HEK293 (cell line): ENCODE measurements at regions not wholly inside any gene's neighbourhood (a gene's known extent, or its start where the extent isn't known, plus 50 kb on each side); places are given as distances from the start of the nearest gene placed in this dataset.
A peak's percentile ranks its signal among the peaks of the same experiment; 100 is the strongest.

ENCODE experiments used
- CTCF ChIA-PET: fragments of 350-600 bp; formaldehyde crosslinking; extraction: SDS; loops from one replicate; lab custom pipeline; 2021; ENCODE audit warnings: antibody characterized with exemption; lab: Yijun Ruan, JAX
- POLR2A ChIA-PET: fragments of 300-600 bp; formaldehyde crosslinking; extraction: SDS; loops from one replicate; lab custom pipeline; 2020; ENCODE audit warnings: antibody characterized with exemption, inconsistent platforms; lab: Yijun Ruan, JAX
- H3K27ac ChIP-seq: fragments of 200-500 bp; sonication (Bioruptor generic); 2 replicates; pipeline ENCODE4 v1.5.1; 2014; ENCODE audit warnings: low read depth, low read length, control low read depth, inconsistent platforms; ENCODE audit errors: extremely low read depth
- H3K36me3 ChIP-seq, 2 experiments: fragments of 200-500 bp in 1 of 2; sonication (Bioruptor generic) in 1 of 2; 1 replicate in 1 of 2; 2 replicates in 1 of 2; pipeline ENCODE4 v1.5.1; 2014 to 2017; ENCODE audit warnings: inconsistent platforms in 2 of 2, low read length in 2 of 2; ENCODE audit not compliant: control insufficient read depth in 2 of 2, insufficient read depth in 1 of 2
- H3K4me1 ChIP-seq: fragments of 200-500 bp; sonication (Bioruptor generic); 2 replicates; pipeline ENCODE4 v1.5.1; 2014; ENCODE audit warnings: mild to moderate bottlenecking, low read length, inconsistent platforms; ENCODE audit not compliant: control insufficient read depth, insufficient read depth
- H3K4me3 ChIP-seq: 2 replicates; pipeline ENCODE4 v1.5.1; 2011; ENCODE audit warnings: low read depth, mild to moderate bottlenecking, control low read depth, low read length, moderate library complexity
- H3K9me3 ChIP-seq: fragments of 200-500 bp; sonication (Bioruptor generic); 2 replicates; pipeline ENCODE4 v1.5.1; 2014; ENCODE audit warnings: low read depth, low read length, inconsistent platforms; ENCODE audit not compliant: control insufficient read depth, insufficient read depth
- IKZF3 ChIP-seq: fragments of 450-650 bp; IDR thresholded peaks from 2 replicates; pipeline ENCODE4 v1.5.0; 2018; ENCODE audit warnings: missing biosample characterization, mild to moderate bottlenecking, missing genetic modification characterization, moderate library complexity
- PATZ1 ChIP-seq: fragments of 450-650 bp; formaldehyde crosslinking; IDR thresholded peaks from 2 replicates; pipeline ENCODE4 v1.5.1; 2016; ENCODE audit warnings: missing biosample characterization, missing genetic modification characterization
- PRDM10 ChIP-seq: fragments of 450-650 bp; formaldehyde crosslinking; IDR thresholded peaks from 2 replicates; pipeline ENCODE4 v1.5.1; 2016; ENCODE audit warnings: missing biosample characterization, missing genetic modification characterization
- SP2 ChIP-seq: fragments of 450-650 bp; formaldehyde crosslinking; IDR thresholded peaks from 2 replicates; pipeline ENCODE4 v1.5.1; 2016; ENCODE audit warnings: missing biosample characterization, missing genetic modification characterization
- SP3 ChIP-seq: fragments of 450-650 bp; formaldehyde crosslinking; IDR thresholded peaks from 2 replicates; pipeline ENCODE4 v1.5.1; 2016; ENCODE audit warnings: missing biosample characterization, missing genetic modification characterization
- ZBTB20 ChIP-seq: fragments of 450-650 bp; formaldehyde crosslinking; IDR thresholded peaks from 2 replicates; pipeline ENCODE4 v1.5.1; 2016; ENCODE audit warnings: missing biosample characterization, missing genetic modification characterization
- ZBTB26 ChIP-seq: fragments of 450-650 bp; formaldehyde crosslinking; optimal IDR thresholded peaks from 2 replicates; pipeline ENCODE3; 2016; ENCODE audit warnings: missing biosample characterization, mild to moderate bottlenecking, missing genetic modification characterization
- ZEB2 ChIP-seq: fragments of 450-650 bp; formaldehyde crosslinking; IDR thresholded peaks from 2 replicates; pipeline ENCODE4 v1.5.1; 2016; ENCODE audit warnings: missing biosample characterization, missing genetic modification characterization
- ZFHX2 ChIP-seq: fragments of 450-650 bp; formaldehyde crosslinking; conservative IDR thresholded peaks from 2 replicates; pipeline ENCODE4 v1.5.1; 2016; ENCODE audit warnings: missing biosample characterization, missing genetic modification characterization
- ZNF140 ChIP-seq: fragments of 450-650 bp; formaldehyde crosslinking; IDR thresholded peaks from 2 replicates; pipeline ENCODE4 v1.5.1; 2016; ENCODE audit warnings: missing biosample characterization, missing genetic modification characterization
- ZNF211 ChIP-seq: fragments of 450-650 bp; formaldehyde crosslinking; IDR thresholded peaks from 2 replicates; pipeline ENCODE4 v1.5.1; 2016; ENCODE audit warnings: low read depth, missing biosample characterization, missing genetic modification characterization
- ZNF248 ChIP-seq: fragments of 450-650 bp; formaldehyde crosslinking; IDR thresholded peaks from 2 replicates; pipeline ENCODE4 v1.5.1; 2017; ENCODE audit warnings: missing biosample characterization, missing genetic modification characterization
- ZNF26 ChIP-seq: fragments of 450-650 bp; formaldehyde crosslinking; IDR thresholded peaks from 2 replicates; pipeline ENCODE4 v1.5.1; 2016; ENCODE audit warnings: missing biosample characterization, missing genetic modification characterization
- ZNF274 ChIP-seq, 2 experiments: fragments of 200-500 bp in 1 of 2; fragments of 450-650 bp in 1 of 2; sonication (Bioruptor generic) in 1 of 2; formaldehyde crosslinking in 1 of 2; IDR thresholded peaks; 2 replicates each; pipeline versions ENCODE4 v1.5.1 to v1.6.1; 2014 to 2016; ENCODE audit warnings: borderline replicate concordance in 1 of 2, inconsistent platforms in 1 of 2, low read length in 1 of 2, missing biosample characterization in 1 of 2, missing genetic modification characterization in 1 of 2
- ZNF366 ChIP-seq: fragments of 450-650 bp; formaldehyde crosslinking; conservative IDR thresholded peaks from 2 replicates; pipeline ENCODE4 v1.5.1; 2016; ENCODE audit warnings: missing biosample characterization, missing genetic modification characterization
- ZNF449 ChIP-seq: fragments of 450-650 bp; formaldehyde crosslinking; IDR thresholded peaks from 2 replicates; pipeline ENCODE4 v1.5.1; 2017; ENCODE audit warnings: missing biosample characterization, mild to moderate bottlenecking, missing genetic modification characterization, moderate library complexity
- ZNF518A ChIP-seq: fragments of 450-650 bp; formaldehyde crosslinking; conservative IDR thresholded peaks from 2 replicates; pipeline ENCODE4 v1.5.1; 2016; ENCODE audit warnings: low read depth, missing biosample characterization, missing genetic modification characterization
- ZNF629 ChIP-seq: fragments of 450-650 bp; formaldehyde crosslinking; IDR thresholded peaks from 2 replicates; pipeline ENCODE4 v1.5.1; 2017; ENCODE audit warnings: missing biosample characterization, missing genetic modification characterization
- ZNF792 ChIP-seq: fragments of 450-650 bp; formaldehyde crosslinking; IDR thresholded peaks from 2 replicates; pipeline ENCODE4 v1.5.1; 2016; ENCODE audit warnings: missing biosample characterization, missing genetic modification characterization

GRCh38 chr1:59061876-59062275 is 235.0 kb upstream of the FGGY start:
- ChIA-PET POLR2A (interaction anchor here (1.0 kb wide), 2 partner anchors 153 to 278 kb away, joined by 3 to 6 read pairs; partner anchors contain the start of gene JUN), CTCF (interaction anchor here (0.6 to 2.0 kb wide), 2 partner anchors 10 to 360 kb away, joined by 4 to 6 read pairs; no protein-coding TSS in a partner anchor)
- H3K4me1 ChIP-seq: peaks cover 8% of the 10 kb centered on the region; the same call in 1 of the 2 replicates
- H3K4me3 ChIP-seq: no peak overlapping the region
- H3K36me3 ChIP-seq: no peaks in the 10 kb centered on the region
- no peaks in the 10 kb centered on the region for H3K9me3 ChIP-seq
- H3K27ac ChIP-seq: no peak overlapping the region; the same call in 1 of the 2 replicates
- TF ChIP-seq SP2 (tag by site-specific recombination) (peak; percentile 63), ZEB2 (tag by site-specific recombination) (no peak), PATZ1 (tag by site-specific recombination) (no peak), ZNF792 (tag by site-specific recombination) (no peak), ZNF248 (tag by site-specific recombination) (no peak), ZNF449 (tag by site-specific recombination) (no peak), IKZF3 (tag by site-specific recombination) (0 out of 2 replicates have a peak, but pooled peaks have one; percentile 29), ZNF211 (tag by site-specific recombination) (no peak), ZFHX2 (tag by site-specific recombination) (no peak), ZNF274 (IDR thresholded peaks at IDR 0.05; ENCODE audit: low read length) (no peak), ZNF274 (tag by site-specific recombination; IDR thresholded peaks at IDR 0.05; ENCODE audit: borderline replicate concordance) (no peak), PRDM10 (tag by site-specific recombination) (peak; percentile 40; the same call in 1 of the 2 replicates), ZNF629 (tag by site-specific recombination) (peak; percentile 55; the same call in 1 of the 2 replicates), ZBTB20 (peak; percentile 70), ZBTB26 (tag by site-specific recombination) (no peak), SP3 (tag by site-specific recombination) (peak; percentile 43; the same call in 1 of the 2 replicates), ZNF140 (tag by site-specific recombination) (no peak), ZNF366 (peak; percentile 25; the same call in 1 of the 2 replicates), ZNF518A (tag by site-specific recombination) (peak; percentile 85), ZNF26 (no peak)
